ENCODE measurements at regions not wholly inside any gene's neighbourhood (a gene's known extent, or its start where the extent isn't known, plus 50 kb on each side); places are given as distances from the start of the nearest gene placed in this dataset.

DNA sequence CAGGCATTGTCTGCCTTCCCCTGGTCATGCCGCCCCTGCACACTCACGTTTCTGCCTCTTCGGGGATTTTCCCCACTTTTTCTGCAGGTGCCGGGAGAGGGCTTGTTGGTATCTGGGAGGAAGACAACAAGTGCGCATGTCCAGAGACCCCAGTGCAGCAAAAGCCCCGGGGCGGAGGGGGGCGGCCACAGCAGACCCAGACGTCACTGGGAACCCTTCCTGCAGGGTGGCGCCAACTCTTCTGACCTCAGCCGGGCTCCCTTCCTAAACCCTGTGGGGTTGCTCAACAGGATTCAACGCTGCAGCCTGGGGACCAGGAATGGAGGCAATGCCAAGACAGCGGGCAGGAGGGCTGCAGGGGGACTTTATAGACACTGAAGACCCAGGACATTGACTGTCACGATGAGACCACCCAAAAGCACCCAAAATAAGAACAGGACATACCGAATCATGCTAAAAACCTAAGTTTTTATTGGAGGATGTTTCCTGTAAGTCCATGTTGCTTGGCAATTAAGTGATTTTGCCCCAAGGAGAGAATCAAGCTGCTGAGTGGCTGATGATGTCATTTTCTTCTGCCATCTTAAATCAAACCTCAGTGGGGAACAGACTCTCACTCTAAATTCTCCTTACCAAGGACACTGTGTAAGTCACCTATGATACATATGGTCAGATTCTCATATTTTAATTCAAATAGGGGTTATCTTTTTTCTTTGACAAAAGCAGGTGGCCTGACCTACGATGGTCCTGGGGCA is 62.9 kb upstream of the SIMC1 start:
- no peak for DNase-seq

DNA sequence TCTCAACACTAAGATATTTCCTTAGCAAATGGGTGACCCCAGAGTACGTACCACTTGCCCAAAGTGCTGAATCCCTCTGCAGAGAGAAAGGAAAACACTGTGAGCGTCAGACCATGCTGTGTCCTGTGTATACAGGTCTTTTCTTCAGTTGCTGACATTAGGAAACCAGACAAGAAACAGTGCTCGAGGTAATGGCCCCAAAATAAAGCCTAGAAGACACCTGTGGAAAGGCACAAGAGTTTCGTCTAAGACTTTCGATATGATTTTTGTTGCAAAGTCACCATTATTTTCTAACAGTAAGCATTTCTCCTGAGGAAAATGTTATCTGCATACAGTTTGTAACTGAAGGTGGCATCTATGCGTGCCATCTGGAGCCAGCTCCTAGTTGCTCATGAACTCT is 62.0 kb upstream of the SIMC1 start:
- no peak for DNase-seq

DNA sequence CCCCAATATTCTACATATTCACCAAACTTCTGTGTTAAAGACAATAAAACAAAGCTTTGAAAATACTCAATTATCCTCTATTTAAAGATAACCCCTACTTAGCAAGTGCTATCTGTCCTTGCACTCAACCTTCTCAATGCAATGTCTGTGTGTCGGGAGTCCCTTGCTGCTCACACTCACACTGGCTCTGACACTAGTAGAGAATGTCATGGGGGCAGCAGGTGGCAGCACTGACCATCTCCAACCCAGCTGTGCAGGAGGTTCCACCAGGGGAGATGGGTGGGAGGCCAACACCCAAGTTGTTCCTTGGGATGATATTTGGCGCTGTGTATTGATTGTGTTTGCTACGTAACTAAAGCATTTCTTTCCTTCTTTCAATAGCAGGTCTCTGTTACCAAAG is 59.4 kb upstream of the SIMC1 start:
- no peak for DNase-seq

DNA sequence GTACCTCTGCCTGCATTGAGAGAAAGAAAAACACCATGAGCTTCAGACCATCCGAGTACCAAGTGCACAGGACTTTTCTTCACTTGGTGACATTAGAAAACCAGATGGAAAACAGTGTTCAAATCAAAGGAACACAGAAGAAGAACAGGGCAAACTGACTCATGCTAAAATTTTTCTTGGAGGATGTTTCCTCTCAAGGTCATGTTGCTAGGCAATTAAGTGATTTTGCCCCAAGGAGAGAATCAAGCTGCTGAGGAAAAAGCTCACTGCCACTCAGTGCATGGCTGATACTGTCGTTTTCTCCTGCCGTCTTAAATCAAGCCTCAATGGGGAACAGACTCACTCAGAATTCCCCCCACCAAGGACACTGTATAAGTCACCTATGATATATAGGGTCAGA is 57.9 kb upstream of the SIMC1 start:
- DNase-seq, result no peak

DNA sequence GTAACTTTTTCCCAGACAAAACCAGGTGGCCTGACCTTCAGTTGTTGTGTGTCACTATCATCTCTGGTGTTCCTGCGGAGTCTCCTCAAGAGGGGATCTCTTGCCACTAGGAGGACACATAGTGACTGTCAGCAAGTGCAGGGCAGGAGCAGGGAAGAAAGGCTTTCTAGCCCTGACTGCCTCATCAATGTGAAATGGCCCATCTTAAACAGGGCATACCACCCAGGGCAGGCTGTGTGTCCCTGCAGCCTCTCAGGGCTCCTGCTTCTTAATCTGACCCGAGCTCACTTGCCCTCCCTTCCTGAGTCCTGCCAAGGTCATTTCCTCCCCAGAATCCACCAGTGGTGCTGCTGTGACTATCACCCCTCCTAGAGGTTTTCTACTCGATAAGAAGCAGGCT is 57.4 kb upstream of the SIMC1 start:
- no peak for DNase-seq

DNA sequence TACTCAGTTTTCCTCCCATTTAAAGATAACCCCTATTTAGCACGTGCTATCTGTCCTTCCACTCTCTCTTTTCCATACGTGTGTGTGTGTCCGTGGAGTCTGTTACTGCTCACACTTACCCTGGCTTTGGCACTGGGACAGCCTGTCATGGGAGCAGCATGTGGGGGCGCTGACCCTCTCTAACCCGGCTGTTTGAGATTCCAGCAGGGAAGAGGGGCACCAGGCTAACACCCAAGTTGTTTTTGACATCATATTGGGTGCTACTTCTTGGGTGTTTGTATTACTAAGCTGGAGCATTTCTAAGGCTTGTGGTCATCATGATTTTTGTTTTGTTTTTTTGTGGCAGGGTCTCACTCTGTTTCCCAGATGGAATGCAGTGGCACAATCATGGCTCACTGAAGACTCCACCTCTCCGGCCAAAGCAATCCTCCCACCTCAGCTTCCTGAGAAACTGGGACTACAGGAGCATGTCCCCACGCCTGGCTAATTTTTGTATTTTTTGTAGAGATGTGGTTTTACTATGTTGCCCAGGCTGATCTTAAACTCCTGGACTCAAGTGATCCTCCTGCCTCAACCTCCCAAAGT is 56.9 kb upstream of the SIMC1 start:
- DNase-seq, result no peak

DNA sequence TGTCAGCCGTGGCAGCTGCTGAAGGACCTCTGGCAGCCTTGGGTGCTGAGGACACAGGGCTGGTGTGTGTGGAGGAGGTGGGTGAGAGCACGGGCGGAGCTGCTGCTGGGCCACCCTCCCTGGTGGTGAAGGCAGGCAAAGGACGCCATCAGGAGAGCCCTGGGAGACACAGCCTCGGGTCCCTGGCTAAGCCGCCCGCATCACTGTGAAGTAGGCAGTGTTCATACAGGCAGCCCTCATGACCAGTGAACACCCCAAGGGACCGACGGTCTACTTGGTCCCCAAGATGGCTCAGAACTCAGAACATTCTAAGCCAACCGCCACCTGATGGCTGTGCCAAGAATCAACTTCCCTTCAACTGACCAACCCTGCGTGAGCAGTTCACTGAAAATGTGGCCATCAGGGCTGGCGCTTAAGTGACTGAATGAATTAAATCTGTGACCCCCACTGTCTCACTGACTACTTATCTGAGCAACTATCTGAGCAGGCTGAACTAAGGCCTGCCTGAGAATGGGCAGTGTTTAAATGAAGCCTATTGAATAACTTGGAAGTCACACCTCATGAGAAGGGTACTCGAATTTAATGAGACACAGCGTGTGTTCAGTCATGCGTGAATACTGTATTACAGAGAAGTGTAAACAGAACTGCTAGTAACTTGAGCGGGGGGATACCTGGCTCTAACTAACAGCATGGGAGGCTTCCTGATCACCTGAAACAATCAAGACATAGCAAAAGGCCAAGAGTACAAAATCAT is 54.7 kb upstream of the SIMC1 start:
- no peak for DNase-seq

DNA sequence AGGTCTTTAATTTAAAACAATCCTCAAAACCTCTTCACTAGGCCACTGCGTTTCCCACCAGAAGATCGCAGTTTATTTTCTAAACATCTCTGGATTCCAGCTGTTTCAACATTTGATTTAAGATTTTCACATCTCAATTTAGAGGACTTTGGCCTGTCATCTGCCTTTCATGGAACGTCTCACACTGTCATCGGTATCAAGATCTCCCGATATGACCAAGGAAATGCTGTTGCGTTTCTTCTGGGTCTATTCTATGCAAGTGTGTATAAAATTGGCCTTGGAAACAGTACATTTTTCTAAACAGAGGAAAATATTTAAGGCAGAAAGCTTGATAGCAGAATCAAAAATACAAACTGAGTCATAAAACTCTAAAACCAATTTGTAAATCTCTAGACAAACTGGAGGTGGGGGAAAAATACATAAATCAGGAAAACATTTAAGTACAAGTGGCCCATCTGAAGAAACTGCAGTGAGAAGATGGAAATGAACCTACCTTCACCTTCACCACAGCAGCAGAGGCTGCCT is 53.6 kb upstream of the SIMC1 start:
- DNase-seq, result no peak

DNA sequence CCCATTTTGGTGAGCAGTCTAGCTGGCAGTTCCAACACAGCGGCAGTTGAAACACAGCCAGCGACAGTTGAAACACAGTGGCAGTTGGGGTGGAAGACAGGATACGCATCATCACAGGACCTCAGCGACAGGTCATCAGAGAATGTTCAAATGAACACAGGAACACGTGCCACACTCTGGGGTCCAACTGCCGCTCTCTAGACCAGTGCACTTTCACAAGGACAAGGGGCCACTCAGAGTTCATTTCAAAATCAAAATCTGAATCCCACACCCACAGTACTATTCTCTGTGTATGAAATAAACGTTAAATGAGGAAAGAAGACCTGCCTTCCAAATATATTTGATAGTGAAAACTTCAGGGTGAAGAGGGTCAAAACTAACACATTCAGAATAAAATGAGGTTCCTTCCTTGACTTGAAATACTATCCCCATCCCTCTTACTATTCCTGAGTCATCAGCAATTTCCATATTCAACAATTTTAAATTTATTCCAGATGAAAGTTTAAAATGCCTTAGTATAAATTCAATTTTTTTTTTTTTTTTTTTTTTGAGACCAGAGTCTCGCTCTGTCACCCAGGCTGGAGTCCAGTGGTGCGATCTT is 53.0 kb upstream of the SIMC1 start:
- no peak for DNase-seq

DNA sequence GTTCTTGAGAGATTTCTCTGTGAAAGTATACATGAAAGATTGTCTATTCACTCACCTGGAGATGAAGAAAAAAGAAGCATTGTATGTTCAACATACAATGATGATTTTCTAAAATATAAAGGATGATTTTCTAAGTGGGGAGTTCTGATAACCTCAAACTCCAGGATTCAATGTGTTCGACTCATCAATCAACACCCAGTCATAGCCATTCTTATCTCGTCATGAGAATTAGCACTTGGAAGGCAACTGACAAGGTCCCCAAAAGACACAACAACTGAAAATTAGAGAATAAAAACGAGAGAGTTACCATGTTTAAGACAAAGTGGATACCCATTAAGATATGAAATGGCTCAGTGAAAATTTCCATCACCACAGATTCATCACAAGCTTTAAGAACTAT is 52.1 kb upstream of the SIMC1 start:
- no peak for DNase-seq

DNA sequence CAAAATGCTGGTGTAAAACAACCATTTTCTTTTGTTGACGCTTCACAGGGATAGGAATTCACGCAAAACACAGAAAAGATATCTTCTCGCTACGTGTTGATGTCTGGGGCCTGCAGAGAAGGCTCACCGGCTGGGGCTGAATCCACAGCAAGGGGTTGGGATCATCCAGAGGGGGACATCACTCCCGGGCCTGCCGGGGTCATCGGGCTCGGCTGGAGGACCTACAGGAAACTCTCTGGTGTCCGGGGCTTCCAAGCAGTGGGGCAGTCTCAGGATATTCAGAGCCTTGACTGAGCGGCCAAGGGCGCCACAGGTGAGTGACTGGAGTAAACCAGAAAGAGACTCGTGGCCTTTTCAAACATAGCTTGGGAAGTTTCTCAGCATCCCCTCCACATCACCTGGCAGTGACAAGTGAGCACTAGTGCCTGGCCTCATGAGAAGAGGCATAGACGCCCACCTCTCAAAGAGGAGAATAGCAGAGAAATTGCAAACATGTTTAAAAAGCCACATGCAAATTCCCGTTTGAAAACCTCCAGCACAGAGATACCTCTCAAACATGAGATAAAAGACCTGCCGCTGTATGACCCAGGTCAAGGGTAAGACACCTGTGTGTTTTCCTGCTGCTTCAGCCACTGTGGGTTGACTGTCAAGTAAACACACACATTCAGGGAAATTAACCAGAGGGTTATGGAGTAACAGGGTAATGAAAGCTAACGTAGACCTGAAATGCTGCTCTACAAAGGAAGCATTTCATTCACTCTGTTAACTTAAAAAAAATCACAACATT is 50.8 kb upstream of the SIMC1 start:
- DNase-seq, result no peak

DNA sequence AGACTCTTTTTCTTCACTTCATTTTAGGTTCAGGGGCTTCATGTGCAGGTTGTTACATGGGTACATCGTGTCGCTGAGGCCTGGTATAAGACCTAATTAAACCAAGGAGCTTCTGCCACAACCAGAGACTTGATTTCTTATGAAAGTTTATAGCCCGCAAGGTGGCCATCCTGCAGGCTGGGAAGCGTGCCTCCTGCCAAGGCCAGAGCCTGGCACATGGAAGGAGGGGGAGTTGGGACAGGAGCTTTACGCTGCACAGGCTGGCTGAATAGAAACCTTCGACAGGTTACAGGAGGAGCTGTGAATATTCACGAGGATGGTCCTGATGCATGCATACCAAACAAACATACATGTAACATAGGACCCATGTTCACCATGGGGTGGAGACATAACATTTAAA is 50.1 kb upstream of the SIMC1 start:
- DNase-seq, result no peak

Measured in nucleus accumbens (tissue), 56 donors.